Testis (tissue), 2 donors: ENCODE measurements at regions not wholly inside any gene's neighbourhood (a gene's known extent, or its start where the extent isn't known, plus 50 kb on each side); places are given as distances from the start of the nearest gene placed in this dataset.
A peak's percentile ranks its signal among the peaks of the same experiment; 100 is the strongest.

ENCODE experiments used
- DNase-seq: peaks from one replicate; pipeline ENCODE4 v3.0.0-alpha.2; 2019
- H3K27ac ChIP-seq, 2 donors: fragments of 200-600 bp; sonication (generic); one replicate each; pipeline ENCODE4 v1.5.1; 2019
- H3K27me3 ChIP-seq: fragments of 200-600 bp; sonication (generic); one replicate; pipeline ENCODE4 v1.5.1; 2019
- H3K36me3 ChIP-seq: fragments of 200-600 bp; sonication (generic); one replicate; pipeline ENCODE4 v1.5.1; 2017; ENCODE audit warnings: low read depth; ENCODE audit errors: missing control alignments
- H3K4me1 ChIP-seq: fragments of 200-600 bp; sonication (generic); one replicate; pipeline ENCODE4 v1.5.1; 2019
- H3K4me3 ChIP-seq, 2 donors: fragments of 200-600 bp; sonication (generic); one replicate each; pipeline ENCODE4 v1.5.1; 2017 to 2019
- H3K9me3 ChIP-seq: fragments of 200-600 bp; sonication (generic); one replicate; pipeline ENCODE4 v1.5.1; 2017
- CTCF ChIP-seq, 3 experiments: fragments of 450-650 bp in 2 of 3; fragments of 200-600 bp in 1 of 3; sonication (generic) in 1 of 3; IDR thresholded peaks; one replicate each; pipeline ENCODE4 v1.5.1; 2016 to 2019; ENCODE audit warnings: antibody characterized with exemption in 3 of 3, mild to moderate bottlenecking in 2 of 3, moderate library complexity in 1 of 3
- POLR2A ChIP-seq: fragments of 450-650 bp; IDR thresholded peaks from one replicate; pipeline ENCODE4 v1.6.1; 2017; ENCODE audit warnings: antibody characterized with exemption, mild to moderate bottlenecking, moderate library complexity
- WGBS, 2 donors: methylation state at CpG; one replicate each; pipeline ENCODE4 v1.1.5; 2018; 5-methylcytosine and 5-hydroxymethylcytosine counted together
- intact Hi-C: fragments of 100-400 bp; cut with DNase I; formaldehyde crosslinking; loops from one replicate; pipeline ENCODE4 v1.15.1; 2023; ENCODE audit warnings: low total_unique reads

GRCh38 chr1:165137551-165138316 lies 218.8 kb downstream of the LMX1A start:
- intact Hi-C loops = no loop called here
- no peak overlapping the region for H3K27ac ChIP-seq
- H3K27me3 ChIP-seq = no peaks in the 10 kb centered on the region
- no peaks in the 10 kb centered on the region for H3K4me1 ChIP-seq
- H3K9me3 ChIP-seq = no peaks in the 10 kb centered on the region
- no peak for DNase-seq
- WGBS, 2 donors = 72 to 85% methylated on average over 5 of the region's 5 CpGs
- TF ChIP-seq CTCF (IDR thresholded peaks at IDR 0.05) (no peak), POLR2A (no peak)
- H3K36me3 ChIP-seq = no peaks in the 10 kb centered on the region
- no peak overlapping the region for H3K4me3 ChIP-seq

GRCh38 chr1:165134431-165134830 lies 222.1 kb downstream of the LMX1A start:
- TF ChIP-seq CTCF (IDR thresholded peaks at IDR 0.05) (no peak), POLR2A (no peak)
- Histone ChIP-seq H3K27me3 (no peaks in the 10 kb centered on the region), H3K27ac (no peak overlapping the region), H3K9me3 (no peaks in the 10 kb centered on the region), H3K4me1 (no peaks in the 10 kb centered on the region), H3K36me3 (no peaks in the 10 kb centered on the region), H3K4me3 (no peak overlapping the region)
- intact Hi-C loops = no loop called here
- 53 to 58% methylated on average over 4 of the region's 4 CpGs for WGBS, 2 donors
- DNase-seq = no peak

- Histone ChIP-seq H3K4me3 (no peak overlapping the region), H3K36me3 (no peaks in the 10 kb centered on the region)
- 35% methylated on average over 6 of the region's 6 CpGs for WGBS, 2 donors
These were observed 226.8 kb downstream of the LMX1A start for GRCh38 chr1:165129568-165130164.

GRCh38 chr1:165124772-165125171 lies 231.7 kb downstream of the LMX1A start:
- TF ChIP-seq CTCF (IDR thresholded peaks at IDR 0.05) = no peak
- no peak for TF ChIP-seq POLR2A
- Histone ChIP-seq H3K4me1 (no peaks in the 10 kb centered on the region), H3K27ac (no peak overlapping the region), H3K27me3 (no peaks in the 10 kb centered on the region), H3K4me3 (no peak overlapping the region), H3K36me3 (no peaks in the 10 kb centered on the region), H3K9me3 (no peaks in the 10 kb centered on the region)
- intact Hi-C loops = no loop called here
- 85 to 87% methylated on average over 4 of the region's 4 CpGs for WGBS, 2 donors
- DNase-seq = no peak

More at GRCh38 chr1:165129568-165130164, 226.8 kb downstream of the LMX1A start:
- Histone ChIP-seq H3K4me1 (no peaks in the 10 kb centered on the region), H3K9me3 (no peaks in the 10 kb centered on the region), H3K27me3 (no peaks in the 10 kb centered on the region), H3K27ac (no peak overlapping the region)
- intact Hi-C loops = no loop called here
- DNase-seq = peak; percentile 79
- TF ChIP-seq POLR2A (no peak), CTCF (IDR thresholded peaks at IDR 0.05) (peak in 2 of 3 experiments; percentile 25 to 27)
